Spleen (tissue), 11 donors: ENCODE measurements at regions not wholly inside any gene's neighbourhood (a gene's known extent, or its start where the extent isn't known, plus 50 kb on each side); places are given as distances from the start of the nearest gene placed in this dataset.

Experiments used
- DNase-seq: peaks from one replicate; pipeline ENCODE4 v3.0.0-alpha.2; 2020
- H3K27ac ChIP-seq, 8 donors: fragments of 200-600 bp; sonication (generic) in 7 of 8; 1 replicate in 4 of 8; 2 replicates in 4 of 8; pipeline versions ENCODE4 v1.5.0 to v1.8.0; 2016 to 2021; ENCODE audit warnings: inconsistent platforms in 4 of 8, mild to moderate bottlenecking in 4 of 8, moderate library complexity in 1 of 8
- H3K27me3 ChIP-seq, 7 donors: fragments of 200-600 bp; sonication (generic) in 6 of 7; replicated peaks in 1 of 7; 1 replicate in 4 of 7; 2 replicates in 3 of 7; pipeline versions ENCODE4 v1.5.0 to v1.8.0; 2016 to 2021; ENCODE audit warnings: inconsistent platforms in 3 of 7, mild to moderate bottlenecking in 1 of 7
- H3K36me3 ChIP-seq, 6 donors: fragments of 200-600 bp; sonication (generic) in 5 of 6; 1 replicate in 4 of 6; 2 replicates in 2 of 6; pipeline versions ENCODE4 v1.5.0 to v1.8.0; 2016 to 2021; ENCODE audit warnings: inconsistent platforms in 2 of 6
- H3K4me1 ChIP-seq, 6 donors: fragments of 200-600 bp; sonication (generic) in 5 of 6; 1 replicate in 3 of 6; 2 replicates in 3 of 6; pipeline versions ENCODE4 v1.5.0 to v1.8.0; 2016 to 2021; ENCODE audit warnings: inconsistent platforms in 3 of 6
- H3K4me3 ChIP-seq, 8 donors: fragments of 200-600 bp; sonication (generic) in 7 of 8; 1 replicate in 4 of 8; 2 replicates in 4 of 8; pipeline versions ENCODE4 v1.5.0 to v1.8.0; 2016 to 2021; ENCODE audit warnings: inconsistent platforms in 4 of 8, mild to moderate bottlenecking in 4 of 8, moderate library complexity in 2 of 8
- H3K9me3 ChIP-seq, 8 donors: fragments of 200-600 bp; sonication (generic) in 7 of 8; 1 replicate in 4 of 8; 2 replicates in 4 of 8; pipeline versions ENCODE4 v1.5.0 to v1.8.0; 2016 to 2021; ENCODE audit warnings: inconsistent platforms in 4 of 8
- POLR2A ChIP-seq, 3 donors: fragments of 450-650 bp; IDR thresholded peaks; one replicate each; pipeline ENCODE4 v1.5.1; 2017; ENCODE audit warnings: antibody characterized with exemption in 3 of 3, mild to moderate bottlenecking in 1 of 3
- POLR2AphosphoS5 ChIP-seq, 3 donors: sonication (generic); formaldehyde crosslinking; IDR thresholded peaks; one replicate each; pipeline ENCODE4 v1.5.1; 2017; ENCODE audit warnings: antibody characterized with exemption in 3 of 3
- WGBS, 5 donors: extraction: QIAGEN DNeasy Blood & Tissue Kit in 3 of 5; methylation state at CpG; one replicate each; pipeline versions ENCODE4 v1.1.5 to v1.1.7; 2013 to 2018; 5-methylcytosine and 5-hydroxymethylcytosine counted together
- intact Hi-C: fragments of 100-400 bp; cut with DNase I; formaldehyde crosslinking; loops from one replicate; pipeline ENCODE4 v1.15.0; 2023; ENCODE audit warnings: low total_unique reads
- TF ChIP-seq, protein P1 (sequence below), 11 experiments: fragments of 200-600 bp in 7 of 11; fragments of 450-650 bp in 4 of 11; sonication (generic) in 4 of 11; IDR thresholded peaks in 8 of 11; conservative IDR thresholded peaks in 3 of 11; 1 replicate in 7 of 11; 2 replicates in 4 of 11; pipeline versions ENCODE4 v1.4.0 to v1.8.0; 2016 to 2021; ENCODE audit warnings: antibody characterized with exemption in 11 of 11, inconsistent platforms in 4 of 11, mild to moderate bottlenecking in 1 of 11
- donor health status: healthy with polysubstance abuse.
- donor health status: DM: no; HTN: no; CAD: no; lungs with moderate emphysema.
- donor health status: DM: no; HTN: no; CAD: no.
- donor health status: Bipolar disorder and iron deficiency.
- donor health status: healthy.
- donor health status: DM: no; HTN: no; CAD: no.
- donor health status: DM: yes; HTN: yes; CAD: no.

DNA sequence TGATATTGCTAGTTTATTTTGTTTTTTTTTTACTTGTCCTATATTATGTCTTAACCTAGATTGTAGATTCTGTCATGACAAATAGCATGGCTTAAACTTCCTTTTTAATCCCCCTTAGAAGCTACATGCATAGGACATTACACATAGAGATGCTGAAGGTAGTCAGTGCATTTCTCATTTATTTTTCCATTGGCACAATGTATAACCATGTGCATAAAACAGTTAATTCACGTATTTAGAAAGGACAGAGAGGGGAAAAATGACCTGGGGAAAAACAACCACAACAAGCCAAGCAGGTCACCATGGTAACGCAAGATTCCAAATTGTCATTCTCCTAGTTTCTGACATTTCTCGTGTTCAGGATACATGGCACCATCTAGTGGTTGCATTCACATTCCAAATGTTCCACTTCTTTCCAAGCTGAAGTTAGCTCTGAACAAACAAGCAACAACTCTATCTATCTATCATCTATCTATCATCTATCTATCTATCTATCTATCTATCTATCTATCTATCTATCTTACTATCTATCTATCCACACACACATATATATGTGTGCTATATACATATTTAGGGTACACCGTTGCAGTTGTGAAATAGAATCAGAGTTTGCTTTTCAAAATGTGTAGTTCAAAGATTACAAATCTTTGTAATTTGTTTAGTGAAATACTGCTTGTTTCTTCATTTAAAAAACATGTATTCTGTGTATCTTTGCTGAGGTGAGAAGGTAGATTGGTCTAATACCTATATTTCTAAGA is 487.2 kb upstream of the ST8SIA4 start:
- TF ChIP-seq POLR2A (IDR thresholded peaks at IDR 0.05), result no peak
- TF ChIP-seq, protein P1, sequence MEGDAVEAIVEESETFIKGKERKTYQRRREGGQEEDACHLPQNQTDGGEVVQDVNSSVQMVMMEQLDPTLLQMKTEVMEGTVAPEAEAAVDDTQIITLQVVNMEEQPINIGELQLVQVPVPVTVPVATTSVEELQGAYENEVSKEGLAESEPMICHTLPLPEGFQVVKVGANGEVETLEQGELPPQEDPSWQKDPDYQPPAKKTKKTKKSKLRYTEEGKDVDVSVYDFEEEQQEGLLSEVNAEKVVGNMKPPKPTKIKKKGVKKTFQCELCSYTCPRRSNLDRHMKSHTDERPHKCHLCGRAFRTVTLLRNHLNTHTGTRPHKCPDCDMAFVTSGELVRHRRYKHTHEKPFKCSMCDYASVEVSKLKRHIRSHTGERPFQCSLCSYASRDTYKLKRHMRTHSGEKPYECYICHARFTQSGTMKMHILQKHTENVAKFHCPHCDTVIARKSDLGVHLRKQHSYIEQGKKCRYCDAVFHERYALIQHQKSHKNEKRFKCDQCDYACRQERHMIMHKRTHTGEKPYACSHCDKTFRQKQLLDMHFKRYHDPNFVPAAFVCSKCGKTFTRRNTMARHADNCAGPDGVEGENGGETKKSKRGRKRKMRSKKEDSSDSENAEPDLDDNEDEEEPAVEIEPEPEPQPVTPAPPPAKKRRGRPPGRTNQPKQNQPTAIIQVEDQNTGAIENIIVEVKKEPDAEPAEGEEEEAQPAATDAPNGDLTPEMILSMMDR (IDR thresholded peaks at IDR 0.05 in 8 of 11, conservative IDR thresholded peaks at IDR 0.05 in 3 of 11), result peak in 6 of 11 experiments; percentile 14 to 53 (median 40)
- TF ChIP-seq POLR2AphosphoS5 (IDR thresholded peaks at IDR 0.05), result no peak
- intact Hi-C loops, result no loop called here
- DNase-seq, result no peak

DNA sequence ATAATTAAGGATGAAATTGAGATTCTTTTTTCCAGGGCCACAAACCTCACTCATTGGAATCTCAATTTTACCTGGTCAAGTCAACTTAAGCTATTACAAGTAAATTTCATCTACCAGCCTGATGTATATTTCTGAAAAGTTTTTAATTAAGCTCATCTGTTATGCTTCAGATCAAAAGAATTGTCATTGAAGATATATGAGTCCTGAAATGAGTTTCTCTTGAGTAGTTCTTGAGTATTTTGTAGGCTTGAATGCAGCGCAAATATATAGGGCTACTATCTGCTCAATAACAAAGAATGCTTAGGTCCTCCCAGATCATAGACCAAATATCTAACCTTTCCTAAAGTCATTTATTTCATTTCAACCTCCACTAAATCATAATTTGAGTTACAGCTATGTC is 482.2 kb upstream of the ST8SIA4 start:
- H3K9me3 ChIP-seq, result no peaks in the 10 kb centered on the region
- H3K4me1 ChIP-seq, result no peaks in the 10 kb centered on the region
- no peak overlapping the region for H3K27ac ChIP-seq
- no peak overlapping the region for H3K4me3 ChIP-seq
- intact Hi-C loops, result no loop called here
- TF ChIP-seq POLR2AphosphoS5 (IDR thresholded peaks at IDR 0.05) (no peak), POLR2A (IDR thresholded peaks at IDR 0.05) (no peak)
- TF ChIP-seq, protein P1 (IDR thresholded peaks at IDR 0.05 in 8 of 11, conservative IDR thresholded peaks at IDR 0.05 in 3 of 11), result no peak
- WGBS, 5 donors, result 95 to 97% (median 95%) methylated on average over 1 of the region's 1 CpG
- no peaks in the 10 kb centered on the region for H3K27me3 ChIP-seq
- no peaks in the 10 kb centered on the region for H3K36me3 ChIP-seq
- DNase-seq, result no peak

More for the DNA sequence above, 487.2 kb upstream of the ST8SIA4 start:
- H3K27ac ChIP-seq, result no peak overlapping the region
- H3K36me3 ChIP-seq, result no peaks in the 10 kb centered on the region
- H3K9me3 ChIP-seq, result no peaks in the 10 kb centered on the region
- no peaks in the 10 kb centered on the region for H3K4me1 ChIP-seq
- no peak overlapping the region for H3K4me3 ChIP-seq
- 24 to 30% (median 28%) methylated on average over 4 of the region's 4 CpGs for WGBS, 5 donors
- H3K27me3 ChIP-seq, result no peaks in the 10 kb centered on the region

DNA sequence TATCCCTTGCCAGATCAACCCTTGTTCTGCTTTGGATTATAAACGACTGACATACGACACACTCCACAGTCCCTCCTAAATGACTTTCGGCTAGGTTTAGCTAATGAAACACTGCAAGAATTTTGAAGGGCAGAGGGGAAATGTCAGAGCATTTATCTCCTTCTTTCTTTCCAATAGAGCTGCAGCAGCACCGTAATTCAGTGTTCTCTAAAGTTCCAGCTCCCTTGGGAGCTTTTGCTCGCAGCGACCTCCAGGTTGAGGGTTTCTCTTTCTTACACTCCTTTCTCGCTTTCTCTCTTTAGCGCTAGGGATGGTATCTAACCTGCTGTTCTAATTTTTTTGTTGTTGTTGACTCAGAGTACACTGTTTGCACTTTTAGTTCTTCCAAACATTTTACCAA is 467.1 kb upstream of the ST8SIA4 start:
- H3K4me3 ChIP-seq, result no peak overlapping the region
- H3K9me3 ChIP-seq, result no peaks in the 10 kb centered on the region
- TF ChIP-seq, protein P1 (IDR thresholded peaks at IDR 0.05 in 8 of 11, conservative IDR thresholded peaks at IDR 0.05 in 3 of 11), result no peak
- TF ChIP-seq POLR2A (IDR thresholded peaks at IDR 0.05) (no peak), POLR2AphosphoS5 (IDR thresholded peaks at IDR 0.05) (no peak)
- H3K36me3 ChIP-seq, result no peaks in the 10 kb centered on the region
- 52 to 69% (median 63%) methylated on average over 8 of the region's 8 CpGs for WGBS, 5 donors
- no peaks in the 10 kb centered on the region for H3K4me1 ChIP-seq
- DNase-seq, result no peak
- H3K27ac ChIP-seq, result no peak overlapping the region
- intact Hi-C loops, result no loop called here
- no peaks in the 10 kb centered on the region for H3K27me3 ChIP-seq

DNA sequence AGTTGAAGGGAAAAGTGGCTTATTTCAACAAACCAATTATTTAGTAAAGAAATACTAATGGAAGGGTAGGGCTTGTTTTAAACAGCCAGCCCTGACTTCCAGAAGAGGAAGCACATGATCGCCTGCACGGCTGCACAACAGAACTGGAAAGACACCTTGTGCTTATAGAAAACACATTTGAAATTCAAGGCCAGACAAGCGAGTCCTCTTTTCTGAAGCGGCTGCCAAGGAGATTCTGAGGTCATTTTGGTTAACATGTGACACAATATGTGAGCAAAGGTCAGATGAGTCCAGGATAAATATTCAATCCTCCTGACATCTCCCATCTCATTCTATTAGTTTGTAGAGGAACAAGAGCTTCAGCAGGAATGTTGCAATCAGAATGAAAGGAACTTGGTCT is 461.4 kb upstream of the ST8SIA4 start:
- no peaks in the 10 kb centered on the region for H3K9me3 ChIP-seq
- no peaks in the 10 kb centered on the region for H3K4me1 ChIP-seq
- TF ChIP-seq POLR2A (IDR thresholded peaks at IDR 0.05) (no peak), POLR2AphosphoS5 (IDR thresholded peaks at IDR 0.05) (no peak)
- TF ChIP-seq, protein P1 (IDR thresholded peaks at IDR 0.05 in 8 of 11, conservative IDR thresholded peaks at IDR 0.05 in 3 of 11), result no peak
- intact Hi-C loops, result no loop called here
- no peaks in the 10 kb centered on the region for H3K27me3 ChIP-seq
- H3K36me3 ChIP-seq, result no peaks in the 10 kb centered on the region
- no peak overlapping the region for H3K27ac ChIP-seq
- no peak overlapping the region for H3K4me3 ChIP-seq
- 20 to 40% (median 25%) methylated on average over 4 of the region's 4 CpGs for WGBS, 5 donors
- no peak for DNase-seq
